ENCODE measurements at regions not wholly inside any gene's neighbourhood (a gene's known extent, or its start where the extent isn't known, plus 50 kb on each side); places are given as distances from the start of the nearest gene placed in this dataset.

DNA sequence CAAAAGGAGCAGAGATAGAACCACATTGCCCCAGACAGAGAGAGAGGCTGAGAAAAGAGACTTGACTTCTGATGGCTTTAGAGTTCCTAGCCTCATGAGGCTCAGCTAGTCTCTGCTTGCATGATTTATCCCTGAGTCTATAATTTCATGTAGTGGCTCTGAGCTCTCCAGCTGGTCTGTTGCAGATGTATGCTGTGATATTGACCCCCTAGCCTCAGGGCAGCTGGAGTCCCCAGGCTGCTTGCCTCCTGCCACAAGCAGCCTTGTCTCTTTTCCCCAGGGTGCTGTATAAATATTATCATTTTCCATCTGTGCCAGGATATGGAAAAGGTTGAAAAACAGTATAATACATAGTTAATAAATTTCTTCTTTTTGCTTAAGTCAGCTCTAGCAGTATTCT, 467.6 kb upstream of the CWC22 start:
- no TSS peak for BruUV-seq (replicated peaks)
- Histone ChIP-seq H3K9me3 (ENCODE audit: control insufficient read depth in 1 of 2, insufficient read depth in 1 of 2, low read depth in 1 of 2, low read length in 2 of 2) (no peaks in the 10 kb centered on the region), H3K27ac (ENCODE audit: low read depth, low read length) (no peak overlapping the region), H3K9ac (ENCODE audit: low read length) (no peak overlapping the region), H3K79me2 (ENCODE audit: insufficient read depth, low read length) (no peaks in the 10 kb centered on the region), H3K9me2 (ENCODE audit: insufficient read depth) (no peaks in the 10 kb centered on the region), H3K4me2 (ENCODE audit: low read length) (no peak overlapping the region), H4K20me1 (ENCODE audit: insufficient read depth) (no peaks in the 10 kb centered on the region), H3K4me3 (replicated peaks in 1 of 2; ENCODE audit: low read depth in 1 of 2, low read length in 2 of 2) (no peak overlapping the region), H3K36me3 (ENCODE audit: control insufficient read depth in 1 of 2, insufficient read depth in 2 of 2, low read length in 2 of 2) (no peaks in the 10 kb centered on the region), H2AFZ (ENCODE audit: low read depth, low read length, poor library complexity, severe bottlenecking) (no peak overlapping the region), H3K27me3 (ENCODE audit: insufficient read depth, low read length) (no peaks in the 10 kb centered on the region), H3K4me1 (ENCODE audit: control insufficient read depth in 1 of 2, insufficient read depth in 2 of 2, low read length in 2 of 2) (no peaks in the 10 kb centered on the region)
- TF ChIP-seq CEBPB (IDR thresholded peaks at IDR 0.05; ENCODE audit: low read depth): no peak
- no peak for TF ChIP-seq JUND (IDR thresholded peaks at IDR 0.05)
- TF ChIP-seq ZNF274 (IDR thresholded peaks at IDR 0.05; ENCODE audit: low read depth, low read length): no peak
- no peak for TF ChIP-seq ZFX (IDR thresholded peaks at IDR 0.05)
- TF ChIP-seq RAD21 (IDR thresholded peaks at IDR 0.05; ENCODE audit: low read depth): no peak
- TF ChIP-seq SRF (IDR thresholded peaks at IDR 0.05; ENCODE audit: low read depth): no peak
- TF ChIP-seq, protein P1, sequence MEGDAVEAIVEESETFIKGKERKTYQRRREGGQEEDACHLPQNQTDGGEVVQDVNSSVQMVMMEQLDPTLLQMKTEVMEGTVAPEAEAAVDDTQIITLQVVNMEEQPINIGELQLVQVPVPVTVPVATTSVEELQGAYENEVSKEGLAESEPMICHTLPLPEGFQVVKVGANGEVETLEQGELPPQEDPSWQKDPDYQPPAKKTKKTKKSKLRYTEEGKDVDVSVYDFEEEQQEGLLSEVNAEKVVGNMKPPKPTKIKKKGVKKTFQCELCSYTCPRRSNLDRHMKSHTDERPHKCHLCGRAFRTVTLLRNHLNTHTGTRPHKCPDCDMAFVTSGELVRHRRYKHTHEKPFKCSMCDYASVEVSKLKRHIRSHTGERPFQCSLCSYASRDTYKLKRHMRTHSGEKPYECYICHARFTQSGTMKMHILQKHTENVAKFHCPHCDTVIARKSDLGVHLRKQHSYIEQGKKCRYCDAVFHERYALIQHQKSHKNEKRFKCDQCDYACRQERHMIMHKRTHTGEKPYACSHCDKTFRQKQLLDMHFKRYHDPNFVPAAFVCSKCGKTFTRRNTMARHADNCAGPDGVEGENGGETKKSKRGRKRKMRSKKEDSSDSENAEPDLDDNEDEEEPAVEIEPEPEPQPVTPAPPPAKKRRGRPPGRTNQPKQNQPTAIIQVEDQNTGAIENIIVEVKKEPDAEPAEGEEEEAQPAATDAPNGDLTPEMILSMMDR (IDR thresholded peaks at IDR 0.05 in 2 of 3, conservative IDR thresholded peaks at IDR 0.05 in 1 of 3; ENCODE audit: borderline replicate concordance in 1 of 3, insufficient read depth in 1 of 3, low read depth in 2 of 3, low read length in 2 of 3): no peak
- TF ChIP-seq EZH2 (IDR thresholded peaks at IDR 0.05): no peak
- TF ChIP-seq, protein P2, sequence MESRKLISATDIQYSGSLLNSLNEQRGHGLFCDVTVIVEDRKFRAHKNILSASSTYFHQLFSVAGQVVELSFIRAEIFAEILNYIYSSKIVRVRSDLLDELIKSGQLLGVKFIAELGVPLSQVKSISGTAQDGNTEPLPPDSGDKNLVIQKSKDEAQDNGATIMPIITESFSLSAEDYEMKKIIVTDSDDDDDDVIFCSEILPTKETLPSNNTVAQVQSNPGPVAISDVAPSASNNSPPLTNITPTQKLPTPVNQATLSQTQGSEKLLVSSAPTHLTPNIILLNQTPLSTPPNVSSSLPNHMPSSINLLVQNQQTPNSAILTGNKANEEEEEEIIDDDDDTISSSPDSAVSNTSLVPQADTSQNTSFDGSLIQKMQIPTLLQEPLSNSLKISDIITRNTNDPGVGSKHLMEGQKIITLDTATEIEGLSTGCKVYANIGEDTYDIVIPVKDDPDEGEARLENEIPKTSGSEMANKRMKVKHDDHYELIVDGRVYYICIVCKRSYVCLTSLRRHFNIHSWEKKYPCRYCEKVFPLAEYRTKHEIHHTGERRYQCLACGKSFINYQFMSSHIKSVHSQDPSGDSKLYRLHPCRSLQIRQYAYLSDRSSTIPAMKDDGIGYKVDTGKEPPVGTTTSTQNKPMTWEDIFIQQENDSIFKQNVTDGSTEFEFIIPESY (IDR thresholded peaks at IDR 0.05; ENCODE audit: extremely low read depth, insufficient replicate concordance, low read length): no peak
- no peak for TF ChIP-seq FOSL1 (IDR thresholded peaks at IDR 0.05; ENCODE audit: low read depth)
- no peak for TF ChIP-seq SP1 (IDR thresholded peaks at IDR 0.05; ENCODE audit: low read depth)
- TF ChIP-seq POLR2AphosphoS5 (IDR thresholded peaks at IDR 0.05; ENCODE audit: low read depth, low read length): no peak
- TF ChIP-seq, protein P3, sequence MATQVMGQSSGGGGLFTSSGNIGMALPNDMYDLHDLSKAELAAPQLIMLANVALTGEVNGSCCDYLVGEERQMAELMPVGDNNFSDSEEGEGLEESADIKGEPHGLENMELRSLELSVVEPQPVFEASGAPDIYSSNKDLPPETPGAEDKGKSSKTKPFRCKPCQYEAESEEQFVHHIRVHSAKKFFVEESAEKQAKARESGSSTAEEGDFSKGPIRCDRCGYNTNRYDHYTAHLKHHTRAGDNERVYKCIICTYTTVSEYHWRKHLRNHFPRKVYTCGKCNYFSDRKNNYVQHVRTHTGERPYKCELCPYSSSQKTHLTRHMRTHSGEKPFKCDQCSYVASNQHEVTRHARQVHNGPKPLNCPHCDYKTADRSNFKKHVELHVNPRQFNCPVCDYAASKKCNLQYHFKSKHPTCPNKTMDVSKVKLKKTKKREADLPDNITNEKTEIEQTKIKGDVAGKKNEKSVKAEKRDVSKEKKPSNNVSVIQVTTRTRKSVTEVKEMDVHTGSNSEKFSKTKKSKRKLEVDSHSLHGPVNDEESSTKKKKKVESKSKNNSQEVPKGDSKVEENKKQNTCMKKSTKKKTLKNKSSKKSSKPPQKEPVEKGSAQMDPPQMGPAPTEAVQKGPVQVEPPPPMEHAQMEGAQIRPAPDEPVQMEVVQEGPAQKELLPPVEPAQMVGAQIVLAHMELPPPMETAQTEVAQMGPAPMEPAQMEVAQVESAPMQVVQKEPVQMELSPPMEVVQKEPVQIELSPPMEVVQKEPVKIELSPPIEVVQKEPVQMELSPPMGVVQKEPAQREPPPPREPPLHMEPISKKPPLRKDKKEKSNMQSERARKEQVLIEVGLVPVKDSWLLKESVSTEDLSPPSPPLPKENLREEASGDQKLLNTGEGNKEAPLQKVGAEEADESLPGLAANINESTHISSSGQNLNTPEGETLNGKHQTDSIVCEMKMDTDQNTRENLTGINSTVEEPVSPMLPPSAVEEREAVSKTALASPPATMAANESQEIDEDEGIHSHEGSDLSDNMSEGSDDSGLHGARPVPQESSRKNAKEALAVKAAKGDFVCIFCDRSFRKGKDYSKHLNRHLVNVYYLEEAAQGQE (IDR thresholded peaks at IDR 0.05; ENCODE audit: low read depth): no peak
- TF ChIP-seq EZH2phosphoT487 (IDR thresholded peaks at IDR 0.05; ENCODE audit: borderline replicate concordance): no peak
- ChIA-PET CTCF (no interaction called here), POLR2A (no interaction called here), RAD21 (ENCODE audit: low non-redundant PET in 1 of 2, low total read pairs in 2 of 2, uncharacterized antibody in 2 of 2, unreplicated experiment in 2 of 2) (no interaction called here)
- no peak for DNase-seq (ENCODE audit: low read depth, low spot score)
- intact Hi-C loops (cut with micrococcal nuclease): no loop called here
- ATAC-seq: no peak
